IPS-18a (cell line): ENCODE measurements at regions not wholly inside any gene's neighbourhood (a gene's known extent, or its start where the extent isn't known, plus 50 kb on each side); places are given as distances from the start of the nearest gene placed in this dataset.

Experiments
- H3K27ac ChIP-seq: one replicate; pipeline ENCODE4 v1.5.1; 2013; ENCODE audit warnings: low read length
- H3K27me3 ChIP-seq: one replicate; pipeline ENCODE4 v1.6.1; 2013; ENCODE audit warnings: mild to moderate bottlenecking, low read length; ENCODE audit not compliant: control insufficient read depth, insufficient read depth
- H3K36me3 ChIP-seq: one replicate; pipeline ENCODE4 v1.6.1; 2013; ENCODE audit warnings: low read depth, low read length; ENCODE audit not compliant: control insufficient read depth
- H3K4me1 ChIP-seq: one replicate; pipeline ENCODE4 v1.6.1; 2013; ENCODE audit warnings: low read depth, low read length; ENCODE audit not compliant: control insufficient read depth
- H3K4me3 ChIP-seq: one replicate; pipeline ENCODE4 v1.5.1; 2013; ENCODE audit warnings: low read length
- H3K9ac ChIP-seq: one replicate; pipeline ENCODE4 v1.6.1; 2013; ENCODE audit warnings: mild to moderate bottlenecking, low read length, moderate library complexity
- H3K9me3 ChIP-seq: one replicate; pipeline ENCODE4 v1.6.1; 2013; ENCODE audit warnings: low read depth, low read length; ENCODE audit not compliant: control insufficient read depth

- H3K9me3 ChIP-seq: no peaks in the 10 kb centered on the region
- no peaks in the 10 kb centered on the region for H3K36me3 ChIP-seq
- peaks cover 21% of the 10 kb centered on the region for H3K4me1 ChIP-seq
- no peak overlapping the region for H3K27ac ChIP-seq
- H3K4me3 ChIP-seq: no peak overlapping the region
- no peaks in the 10 kb centered on the region for H3K27me3 ChIP-seq
- H3K9ac ChIP-seq: no peak overlapping the region
Measured at GRCh38 chr15:47398132-47398531, 319.2 kb upstream of the SEMA6D start.

- H3K9ac ChIP-seq: no peak overlapping the region
Measured at GRCh38 chr15:47398594-47398993, 318.7 kb upstream of the SEMA6D start.

GRCh38 chr15:47399100-47399499 is 318.2 kb upstream of the SEMA6D start:
- Histone ChIP-seq H3K4me3 (no peak overlapping the region), H3K4me1 (peaks cover 12% of the 10 kb centered on the region), H3K9me3 (no peaks in the 10 kb centered on the region), H3K27ac (no peak overlapping the region), H3K27me3 (no peaks in the 10 kb centered on the region), H3K36me3 (no peaks in the 10 kb centered on the region), H3K9ac (no peak overlapping the region)

More at GRCh38 chr15:47398594-47398993, 318.7 kb upstream of the SEMA6D start:
- Histone ChIP-seq H3K4me3 (no peak overlapping the region), H3K9me3 (no peaks in the 10 kb centered on the region), H3K27me3 (no peaks in the 10 kb centered on the region), H3K36me3 (no peaks in the 10 kb centered on the region), H3K27ac (no peak overlapping the region), H3K4me1 (peaks cover 17% of the 10 kb centered on the region)

- H3K27ac ChIP-seq: no peak overlapping the region
- H3K36me3 ChIP-seq: no peaks in the 10 kb centered on the region
- H3K9ac ChIP-seq: no peak overlapping the region
- H3K27me3 ChIP-seq: no peaks in the 10 kb centered on the region
- no peaks in the 10 kb centered on the region for H3K9me3 ChIP-seq
- H3K4me3 ChIP-seq: no peak overlapping the region
- H3K4me1 ChIP-seq: peaks cover 5% of the 10 kb centered on the region
Measured at GRCh38 chr15:47400603-47401002, 316.7 kb upstream of the SEMA6D start.

- Histone ChIP-seq H3K4me1 (peaks cover 12% of the 10 kb centered on the region), H3K9ac (no peak overlapping the region), H3K36me3 (no peaks in the 10 kb centered on the region), H3K9me3 (no peaks in the 10 kb centered on the region), H3K4me3 (no peak overlapping the region), H3K27me3 (no peaks in the 10 kb centered on the region), H3K27ac (no peak overlapping the region)
Measured at GRCh38 chr15:47401427-47401826, 315.9 kb upstream of the SEMA6D start.

- no peak overlapping the region for H3K9ac ChIP-seq
- H3K4me1 ChIP-seq: peaks cover 22% of the 10 kb centered on the region
- H3K4me3 ChIP-seq: no peak overlapping the region
- H3K27ac ChIP-seq: no peak overlapping the region
- H3K36me3 ChIP-seq: no peaks in the 10 kb centered on the region
- no peaks in the 10 kb centered on the region for H3K9me3 ChIP-seq
- no peaks in the 10 kb centered on the region for H3K27me3 ChIP-seq
Measured at GRCh38 chr15:47402829-47403228, 314.5 kb upstream of the SEMA6D start.

- no peaks in the 10 kb centered on the region for H3K36me3 ChIP-seq
Measured at GRCh38 chr15:47404877-47405276, 312.4 kb upstream of the SEMA6D start.

GRCh38 chr15:47405365-47406162 is 311.7 kb upstream of the SEMA6D start:
- no peaks in the 10 kb centered on the region for H3K9me3 ChIP-seq
- H3K36me3 ChIP-seq: no peaks in the 10 kb centered on the region
- H3K27ac ChIP-seq: no peak overlapping the region
- no peaks in the 10 kb centered on the region for H3K27me3 ChIP-seq
- no peak overlapping the region for H3K9ac ChIP-seq
- H3K4me1 ChIP-seq: peaks cover 27% of the 10 kb centered on the region
- H3K4me3 ChIP-seq: no peak overlapping the region

More at GRCh38 chr15:47404877-47405276, 312.4 kb upstream of the SEMA6D start:
- Histone ChIP-seq H3K27me3 (no peaks in the 10 kb centered on the region), H3K4me3 (no peak overlapping the region), H3K27ac (no peak overlapping the region), H3K9me3 (no peaks in the 10 kb centered on the region), H3K9ac (no peak overlapping the region), H3K4me1 (peaks cover 27% of the 10 kb centered on the region)

- peaks cover 27% of the 10 kb centered on the region for H3K4me1 ChIP-seq
- no peak overlapping the region for H3K9ac ChIP-seq
Measured at GRCh38 chr15:47407692-47408091, 309.6 kb upstream of the SEMA6D start.

GRCh38 chr15:47409038-47409437 is 308.3 kb upstream of the SEMA6D start:
- Histone ChIP-seq H3K27ac (no peak overlapping the region), H3K4me1 (peaks cover 27% of the 10 kb centered on the region), H3K27me3 (no peaks in the 10 kb centered on the region), H3K36me3 (no peaks in the 10 kb centered on the region), H3K4me3 (no peak overlapping the region), H3K9ac (no peak overlapping the region), H3K9me3 (no peaks in the 10 kb centered on the region)

More at GRCh38 chr15:47407692-47408091, 309.6 kb upstream of the SEMA6D start:
- no peak overlapping the region for H3K4me3 ChIP-seq
- no peak overlapping the region for H3K27ac ChIP-seq
- no peaks in the 10 kb centered on the region for H3K27me3 ChIP-seq
- H3K36me3 ChIP-seq: no peaks in the 10 kb centered on the region
- no peaks in the 10 kb centered on the region for H3K9me3 ChIP-seq

GRCh38 chr15:47409600-47409999 is 307.7 kb upstream of the SEMA6D start:
- H3K27me3 ChIP-seq: no peaks in the 10 kb centered on the region
- H3K36me3 ChIP-seq: no peaks in the 10 kb centered on the region
- no peak overlapping the region for H3K9ac ChIP-seq
- no peaks in the 10 kb centered on the region for H3K9me3 ChIP-seq
- H3K4me3 ChIP-seq: no peak overlapping the region
- H3K4me1 ChIP-seq: peaks cover 27% of the 10 kb centered on the region
- no peak overlapping the region for H3K27ac ChIP-seq

GRCh38 chr15:47410247-47410646 is 307.1 kb upstream of the SEMA6D start:
- Histone ChIP-seq H3K4me1 (peaks cover 28% of the 10 kb centered on the region), H3K27ac (no peak overlapping the region)

More at GRCh38 chr15:47410247-47410646, 307.1 kb upstream of the SEMA6D start:
- no peaks in the 10 kb centered on the region for H3K27me3 ChIP-seq
- H3K9me3 ChIP-seq: no peaks in the 10 kb centered on the region
- no peak overlapping the region for H3K9ac ChIP-seq
- H3K4me3 ChIP-seq: no peak overlapping the region
- no peaks in the 10 kb centered on the region for H3K36me3 ChIP-seq
